ENCODE measurements at regions not wholly inside any gene's neighbourhood (a gene's known extent, or its start where the extent isn't known, plus 50 kb on each side); places are given as distances from the start of the nearest gene placed in this dataset.

DNA sequence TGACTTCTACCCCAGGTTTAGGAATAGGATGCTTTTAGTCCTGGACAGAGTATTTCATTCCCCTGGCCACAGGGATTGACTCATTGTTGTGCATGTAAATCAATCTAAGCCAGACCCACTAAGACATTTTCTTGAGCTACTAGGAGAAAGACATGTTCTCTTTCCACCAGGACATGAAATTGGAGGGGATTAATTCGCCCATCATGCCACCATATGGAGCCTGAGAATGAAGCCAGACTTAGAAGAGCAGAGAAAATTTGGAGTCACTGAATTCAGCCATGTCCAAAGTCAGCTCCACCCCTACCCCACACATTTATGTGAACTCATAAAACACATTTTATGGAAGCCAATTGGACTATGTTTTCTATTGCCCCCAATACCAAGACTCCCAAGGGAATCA, 322.5 kb downstream of the NFIB start:
- DNase-seq (ENCODE audit: low read depth in 2 of 2) = no peak
- H3K4me1 ChIP-seq (ENCODE audit: control insufficient read depth, extremely low read depth, insufficient read depth, low read length) = no peaks in the 10 kb centered on the region
- no peak overlapping the region for H2AFZ ChIP-seq (ENCODE audit: low read length)
- no peak for TF ChIP-seq EZH2 (IDR thresholded peaks at IDR 0.05; ENCODE audit: low read length, missing control alignments)
- TF ChIP-seq, protein P1, sequence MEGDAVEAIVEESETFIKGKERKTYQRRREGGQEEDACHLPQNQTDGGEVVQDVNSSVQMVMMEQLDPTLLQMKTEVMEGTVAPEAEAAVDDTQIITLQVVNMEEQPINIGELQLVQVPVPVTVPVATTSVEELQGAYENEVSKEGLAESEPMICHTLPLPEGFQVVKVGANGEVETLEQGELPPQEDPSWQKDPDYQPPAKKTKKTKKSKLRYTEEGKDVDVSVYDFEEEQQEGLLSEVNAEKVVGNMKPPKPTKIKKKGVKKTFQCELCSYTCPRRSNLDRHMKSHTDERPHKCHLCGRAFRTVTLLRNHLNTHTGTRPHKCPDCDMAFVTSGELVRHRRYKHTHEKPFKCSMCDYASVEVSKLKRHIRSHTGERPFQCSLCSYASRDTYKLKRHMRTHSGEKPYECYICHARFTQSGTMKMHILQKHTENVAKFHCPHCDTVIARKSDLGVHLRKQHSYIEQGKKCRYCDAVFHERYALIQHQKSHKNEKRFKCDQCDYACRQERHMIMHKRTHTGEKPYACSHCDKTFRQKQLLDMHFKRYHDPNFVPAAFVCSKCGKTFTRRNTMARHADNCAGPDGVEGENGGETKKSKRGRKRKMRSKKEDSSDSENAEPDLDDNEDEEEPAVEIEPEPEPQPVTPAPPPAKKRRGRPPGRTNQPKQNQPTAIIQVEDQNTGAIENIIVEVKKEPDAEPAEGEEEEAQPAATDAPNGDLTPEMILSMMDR (conservative IDR thresholded peaks at IDR 0.05 in 1 of 2, IDR thresholded peaks at IDR 0.05 in 1 of 2; ENCODE audit: low read depth in 1 of 2, low read length in 2 of 2) = no peak
- no peak overlapping the region for H3K27ac ChIP-seq (ENCODE audit: insufficient read depth, low read length)
- no peak overlapping the region for H3K4me2 ChIP-seq (ENCODE audit: extremely low read depth, insufficient read depth, low read length)
- H3K36me3 ChIP-seq (ENCODE audit: control insufficient read depth, insufficient read depth, low read length) = no peaks in the 10 kb centered on the region
- no peaks in the 10 kb centered on the region for H3K79me2 ChIP-seq (ENCODE audit: control insufficient read depth, insufficient read depth, low read length)
- no peak overlapping the region for H3K9ac ChIP-seq (ENCODE audit: insufficient read depth, low read length)
- no peak overlapping the region for H3K4me3 ChIP-seq (replicated peaks in 1 of 4; ENCODE audit: control extremely low read depth in 1 of 4, insufficient read depth in 1 of 4, low read depth in 3 of 4, low read length in 4 of 4)
- H3K27me3 ChIP-seq (ENCODE audit: control insufficient read depth, insufficient read depth, low read length) = no peaks in the 10 kb centered on the region
- no peaks in the 10 kb centered on the region for H3K9me3 ChIP-seq (ENCODE audit: control insufficient read depth, insufficient read depth, low read depth, low read length)
- H4K20me1 ChIP-seq (ENCODE audit: control insufficient read depth, extremely low read depth, insufficient read depth, low read length) = no peaks in the 10 kb centered on the region

DNA sequence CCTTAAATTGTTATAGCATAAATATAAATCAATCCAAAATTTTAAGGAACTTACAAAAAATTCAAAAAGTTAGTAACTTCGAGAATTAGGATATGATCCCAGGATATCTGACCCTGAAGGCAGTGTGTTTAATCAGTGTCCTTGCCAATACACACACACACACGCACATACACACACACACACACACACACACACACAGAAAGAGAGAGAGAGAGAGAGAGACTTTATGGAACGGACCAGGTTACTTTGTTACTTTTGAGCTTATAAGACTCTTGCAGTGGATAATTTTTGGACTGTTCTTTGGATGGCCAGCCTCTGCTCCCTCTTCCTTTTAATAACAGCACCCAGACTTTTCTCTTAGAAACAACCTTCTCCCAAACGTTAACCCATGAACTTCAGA, 322.9 kb downstream of the NFIB start:
- H3K36me3 ChIP-seq (ENCODE audit: control insufficient read depth, insufficient read depth, low read length) = no peaks in the 10 kb centered on the region
- DNase-seq (ENCODE audit: low read depth in 2 of 2) = no peak
- no peak overlapping the region for H3K4me2 ChIP-seq (ENCODE audit: extremely low read depth, insufficient read depth, low read length)
- no peaks in the 10 kb centered on the region for H3K27me3 ChIP-seq (ENCODE audit: control insufficient read depth, insufficient read depth, low read length)
- no peaks in the 10 kb centered on the region for H4K20me1 ChIP-seq (ENCODE audit: control insufficient read depth, extremely low read depth, insufficient read depth, low read length)
- H3K79me2 ChIP-seq (ENCODE audit: control insufficient read depth, insufficient read depth, low read length) = no peaks in the 10 kb centered on the region
- TF ChIP-seq, protein P1 (conservative IDR thresholded peaks at IDR 0.05 in 1 of 2, IDR thresholded peaks at IDR 0.05 in 1 of 2; ENCODE audit: low read depth in 1 of 2, low read length in 2 of 2) = no peak
- no peak for TF ChIP-seq EZH2 (IDR thresholded peaks at IDR 0.05; ENCODE audit: low read length, missing control alignments)
- no peak overlapping the region for H2AFZ ChIP-seq (ENCODE audit: low read length)
- no peaks in the 10 kb centered on the region for H3K4me1 ChIP-seq (ENCODE audit: control insufficient read depth, extremely low read depth, insufficient read depth, low read length)
- no peak overlapping the region for H3K4me3 ChIP-seq (replicated peaks in 1 of 4; ENCODE audit: control extremely low read depth in 1 of 4, insufficient read depth in 1 of 4, low read depth in 3 of 4, low read length in 4 of 4)
- H3K27ac ChIP-seq (ENCODE audit: insufficient read depth, low read length) = no peak overlapping the region
- H3K9ac ChIP-seq (ENCODE audit: insufficient read depth, low read length) = no peak overlapping the region
- no peaks in the 10 kb centered on the region for H3K9me3 ChIP-seq (ENCODE audit: control insufficient read depth, insufficient read depth, low read depth, low read length)

DNA sequence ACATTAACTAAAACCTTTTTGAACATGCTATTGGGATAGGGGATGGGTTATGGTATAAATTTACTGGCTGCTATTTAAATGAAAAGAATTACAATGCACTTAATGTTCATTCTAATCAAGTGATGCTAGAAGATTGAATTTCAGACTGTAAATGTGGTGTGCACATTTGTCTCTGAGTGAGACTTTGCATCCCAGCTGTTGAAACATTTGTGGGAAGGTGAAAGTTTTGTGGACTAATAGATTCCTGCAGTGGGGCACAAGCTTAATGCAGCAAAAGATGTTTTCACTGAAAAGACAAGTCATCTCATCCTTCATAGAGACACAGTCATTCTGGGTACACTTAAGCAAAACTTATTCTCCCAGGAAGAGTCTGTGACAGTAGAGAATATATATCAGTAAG, 323.6 kb downstream of the NFIB start:
- H3K79me2 ChIP-seq (ENCODE audit: control insufficient read depth, insufficient read depth, low read length) = no peaks in the 10 kb centered on the region
- H3K9me3 ChIP-seq (ENCODE audit: control insufficient read depth, insufficient read depth, low read depth, low read length) = no peaks in the 10 kb centered on the region
- H3K36me3 ChIP-seq (ENCODE audit: control insufficient read depth, insufficient read depth, low read length) = no peaks in the 10 kb centered on the region
- no peak overlapping the region for H3K4me3 ChIP-seq (replicated peaks in 1 of 4; ENCODE audit: control extremely low read depth in 1 of 4, insufficient read depth in 1 of 4, low read depth in 3 of 4, low read length in 4 of 4)
- H3K4me1 ChIP-seq (ENCODE audit: control insufficient read depth, extremely low read depth, insufficient read depth, low read length) = no peaks in the 10 kb centered on the region
- H3K27me3 ChIP-seq (ENCODE audit: control insufficient read depth, insufficient read depth, low read length) = no peaks in the 10 kb centered on the region
- TF ChIP-seq, protein P1 (conservative IDR thresholded peaks at IDR 0.05 in 1 of 2, IDR thresholded peaks at IDR 0.05 in 1 of 2; ENCODE audit: low read depth in 1 of 2, low read length in 2 of 2) = no peak
- TF ChIP-seq EZH2 (IDR thresholded peaks at IDR 0.05; ENCODE audit: low read length, missing control alignments) = no peak
- no peak overlapping the region for H3K27ac ChIP-seq (ENCODE audit: insufficient read depth, low read length)
- H2AFZ ChIP-seq (ENCODE audit: low read length) = no peak overlapping the region
- no peak overlapping the region for H3K4me2 ChIP-seq (ENCODE audit: extremely low read depth, insufficient read depth, low read length)
- no peaks in the 10 kb centered on the region for H4K20me1 ChIP-seq (ENCODE audit: control insufficient read depth, extremely low read depth, insufficient read depth, low read length)
- no peak for DNase-seq (ENCODE audit: low read depth in 2 of 2)
- H3K9ac ChIP-seq (ENCODE audit: insufficient read depth, low read length) = no peak overlapping the region
